Muscle layer of colon (tissue), 2 donors: ENCODE measurements at regions not wholly inside any gene's neighbourhood (a gene's known extent, or its start where the extent isn't known, plus 50 kb on each side); places are given as distances from the start of the nearest gene placed in this dataset.

Source experiments
- H3K27ac ChIP-seq: one replicate; pipeline ENCODE4 v1.7.0; 2013; ENCODE audit warnings: low read depth, mild to moderate bottlenecking, low read length, moderate library complexity
- H3K27me3 ChIP-seq, 2 donors: one replicate each; pipeline ENCODE4 v1.7.0; 2013; ENCODE audit warnings: low read length in 2 of 2, mild to moderate bottlenecking in 2 of 2; ENCODE audit not compliant: insufficient read depth in 2 of 2, control insufficient read depth in 1 of 2
- H3K36me3 ChIP-seq: one replicate; pipeline ENCODE4 v1.7.0; 2013; ENCODE audit warnings: mild to moderate bottlenecking, low read length; ENCODE audit not compliant: insufficient read depth
- H3K4me1 ChIP-seq: one replicate; pipeline ENCODE4 v1.7.0; 2013; ENCODE audit warnings: mild to moderate bottlenecking, low read length; ENCODE audit not compliant: insufficient read depth
- H3K4me3 ChIP-seq, 2 donors: one replicate each; pipeline ENCODE4 v1.7.0; 2013; ENCODE audit warnings: low read length in 2 of 2, low read depth in 1 of 2, mild to moderate bottlenecking in 1 of 2, moderate library complexity in 1 of 2
- H3K9ac ChIP-seq: one replicate; pipeline ENCODE4 v1.7.0; 2013; ENCODE audit warnings: low read length
- H3K9me3 ChIP-seq: one replicate; pipeline ENCODE4 v1.7.0; 2013; ENCODE audit warnings: mild to moderate bottlenecking, low read length
- donor health status: abdominal sarcoma.
- donor health status: Adenocarcinoma of cecum.

DNA sequence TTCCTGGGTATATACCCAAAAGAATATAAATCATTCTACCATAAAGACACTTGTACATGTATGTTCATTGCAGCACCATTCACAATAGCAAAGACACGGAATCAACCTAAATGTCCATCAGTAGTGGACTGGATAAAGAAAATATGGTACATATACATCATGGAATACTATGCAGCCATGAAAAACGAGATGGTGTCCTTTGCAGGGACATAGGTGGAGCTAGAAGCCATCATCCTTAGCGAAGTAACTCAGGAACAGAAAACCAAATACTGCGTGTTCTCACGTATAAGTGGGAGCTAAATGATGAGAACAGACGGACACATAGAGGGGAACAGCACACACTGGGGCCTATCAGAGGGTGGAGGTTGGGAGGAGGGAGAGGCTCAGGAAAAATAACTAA, 183.7 kb upstream of the CELF2 start:
- no peak overlapping the region for H3K4me3 ChIP-seq
- H3K27me3 ChIP-seq: no peaks in the 10 kb centered on the region
- no peak overlapping the region for H3K9ac ChIP-seq
- no peaks in the 10 kb centered on the region for H3K36me3 ChIP-seq
- no peak overlapping the region for H3K27ac ChIP-seq
- H3K4me1 ChIP-seq: peaks cover 14% of the 10 kb centered on the region
- H3K9me3 ChIP-seq: peaks cover under 1% of the 10 kb centered on the region

GRCh38 chr10:10844251-10844650, 173.4 kb upstream of the CELF2 start:
- H3K27ac ChIP-seq: no peak overlapping the region
- no peak overlapping the region for H3K4me3 ChIP-seq
- H3K27me3 ChIP-seq: no peaks in the 10 kb centered on the region
- H3K4me1 ChIP-seq: no peaks in the 10 kb centered on the region
- peaks cover under 1% of the 10 kb centered on the region for H3K9me3 ChIP-seq
- H3K9ac ChIP-seq: no peak overlapping the region
- no peaks in the 10 kb centered on the region for H3K36me3 ChIP-seq

GRCh38 chr10:10845185-10845584, 172.5 kb upstream of the CELF2 start:
- no peaks in the 10 kb centered on the region for H3K9me3 ChIP-seq
- no peak overlapping the region for H3K27ac ChIP-seq
- H3K36me3 ChIP-seq: no peaks in the 10 kb centered on the region

GRCh38 chr10:10845826-10846503, 171.7 kb upstream of the CELF2 start:
- Histone ChIP-seq H3K4me3 (no peak overlapping the region), H3K36me3 (no peaks in the 10 kb centered on the region), H3K27ac (no peak overlapping the region), H3K9me3 (no peaks in the 10 kb centered on the region), H3K27me3 (no peaks in the 10 kb centered on the region), H3K9ac (no peak overlapping the region), H3K4me1 (no peaks in the 10 kb centered on the region)

More at GRCh38 chr10:10845185-10845584, 172.5 kb upstream of the CELF2 start:
- no peaks in the 10 kb centered on the region for H3K4me1 ChIP-seq
- H3K27me3 ChIP-seq: no peaks in the 10 kb centered on the region
- no peak overlapping the region for H3K4me3 ChIP-seq
- H3K9ac ChIP-seq: no peak overlapping the region

DNA sequence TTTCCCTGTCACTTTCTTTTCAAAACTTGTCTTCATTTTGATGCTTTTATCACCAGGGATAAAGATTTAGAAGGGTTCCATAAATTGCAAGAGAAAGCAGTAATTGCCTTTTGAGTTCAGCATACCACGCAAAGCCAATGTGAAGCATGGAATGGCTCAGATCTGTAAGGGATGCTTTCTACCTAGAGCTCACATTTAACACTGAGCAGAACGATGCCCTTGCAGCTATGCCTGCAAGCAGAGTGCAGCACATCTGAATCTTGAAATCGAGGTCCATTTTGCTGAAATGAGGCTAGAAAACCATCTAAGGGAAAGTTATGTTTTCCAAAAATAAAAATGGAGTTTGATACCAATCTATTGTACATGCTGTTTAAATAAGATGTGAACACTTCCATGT, 171.2 kb upstream of the CELF2 start:
- no peak overlapping the region for H3K27ac ChIP-seq
- H3K27me3 ChIP-seq: no peaks in the 10 kb centered on the region
- H3K4me3 ChIP-seq: no peak overlapping the region
- no peak overlapping the region for H3K9ac ChIP-seq
- H3K36me3 ChIP-seq: no peaks in the 10 kb centered on the region
- no peaks in the 10 kb centered on the region for H3K9me3 ChIP-seq
- H3K4me1 ChIP-seq: no peaks in the 10 kb centered on the region

GRCh38 chr10:10847387-10847786, 170.3 kb upstream of the CELF2 start:
- H3K4me1 ChIP-seq: no peaks in the 10 kb centered on the region
- H3K36me3 ChIP-seq: no peaks in the 10 kb centered on the region
- no peak overlapping the region for H3K4me3 ChIP-seq
- no peak overlapping the region for H3K9ac ChIP-seq
- H3K27ac ChIP-seq: no peak overlapping the region
- no peaks in the 10 kb centered on the region for H3K27me3 ChIP-seq
- H3K9me3 ChIP-seq: no peaks in the 10 kb centered on the region

- Histone ChIP-seq H3K9ac (no peak overlapping the region), H3K27ac (no peak overlapping the region), H3K4me1 (no peaks in the 10 kb centered on the region), H3K4me3 (no peak overlapping the region), H3K36me3 (no peaks in the 10 kb centered on the region), H3K9me3 (no peaks in the 10 kb centered on the region), H3K27me3 (no peaks in the 10 kb centered on the region)
These were observed 169.1 kb upstream of the CELF2 start for GRCh38 chr10:10848488-10849111.

GRCh38 chr10:10849306-10849705, 168.4 kb upstream of the CELF2 start:
- H3K27me3 ChIP-seq: no peaks in the 10 kb centered on the region

DNA sequence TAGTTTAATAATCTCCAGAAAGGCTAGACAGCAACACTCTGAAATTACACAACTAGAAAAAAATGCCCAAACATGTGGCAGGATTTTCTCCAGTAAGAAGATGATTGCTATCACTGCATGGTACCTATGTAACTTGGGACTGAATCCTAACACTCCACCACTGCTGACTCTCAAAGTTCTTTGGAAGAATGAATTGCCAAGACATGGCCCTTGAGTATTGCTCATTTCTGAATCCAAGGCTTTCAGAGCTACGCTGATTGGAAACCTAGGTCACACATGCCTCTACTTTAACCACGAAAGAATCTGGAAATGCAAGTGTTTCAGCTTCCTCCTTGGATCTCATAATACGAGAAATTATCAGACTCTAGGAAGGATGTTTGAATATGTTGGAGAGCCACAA, 167.5 kb upstream of the CELF2 start:
- H3K27me3 ChIP-seq: no peaks in the 10 kb centered on the region
- H3K36me3 ChIP-seq: no peaks in the 10 kb centered on the region
- no peak overlapping the region for H3K27ac ChIP-seq
- no peaks in the 10 kb centered on the region for H3K4me1 ChIP-seq
- H3K4me3 ChIP-seq: no peak overlapping the region
- no peaks in the 10 kb centered on the region for H3K9me3 ChIP-seq
- no peak overlapping the region for H3K9ac ChIP-seq

More at GRCh38 chr10:10849306-10849705, 168.4 kb upstream of the CELF2 start:
- Histone ChIP-seq H3K27ac (no peak overlapping the region), H3K36me3 (no peaks in the 10 kb centered on the region), H3K4me3 (no peak overlapping the region), H3K4me1 (no peaks in the 10 kb centered on the region), H3K9me3 (no peaks in the 10 kb centered on the region), H3K9ac (no peak overlapping the region)

- H3K27ac ChIP-seq: no peak overlapping the region
- no peaks in the 10 kb centered on the region for H3K9me3 ChIP-seq
- no peak overlapping the region for H3K9ac ChIP-seq
These were observed 165.2 kb upstream of the CELF2 start for GRCh38 chr10:10852464-10852863.

DNA sequence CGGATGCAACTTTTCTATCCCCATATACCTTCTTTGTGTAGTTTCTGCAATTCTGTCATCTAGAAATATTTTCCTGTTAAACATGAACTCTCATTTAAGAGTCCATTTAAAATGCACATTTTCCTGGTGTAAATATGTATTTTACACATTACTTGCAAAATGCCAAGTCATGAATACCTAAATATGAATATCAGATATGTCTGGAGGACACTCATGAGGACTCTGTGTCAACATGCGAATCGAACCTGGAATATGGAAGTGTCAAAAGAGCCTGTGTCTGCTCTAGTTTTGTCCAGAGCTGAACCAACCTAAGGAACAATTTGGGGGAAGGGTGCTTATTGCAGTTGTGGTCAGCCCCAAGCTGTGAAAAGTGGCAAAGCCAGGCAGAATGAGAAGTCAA, 163.7 kb upstream of the CELF2 start:
- Histone ChIP-seq H3K27ac (no peak overlapping the region), H3K4me1 (no peaks in the 10 kb centered on the region), H3K9ac (no peak overlapping the region), H3K36me3 (no peaks in the 10 kb centered on the region), H3K9me3 (no peaks in the 10 kb centered on the region), H3K27me3 (no peaks in the 10 kb centered on the region), H3K4me3 (no peak overlapping the region)

More at GRCh38 chr10:10852464-10852863, 165.2 kb upstream of the CELF2 start:
- H3K36me3 ChIP-seq: no peaks in the 10 kb centered on the region
- no peaks in the 10 kb centered on the region for H3K27me3 ChIP-seq
- no peaks in the 10 kb centered on the region for H3K4me1 ChIP-seq
- no peak overlapping the region for H3K4me3 ChIP-seq

- no peaks in the 10 kb centered on the region for H3K9me3 ChIP-seq
- no peaks in the 10 kb centered on the region for H3K27me3 ChIP-seq
- H3K4me1 ChIP-seq: no peaks in the 10 kb centered on the region
- H3K36me3 ChIP-seq: no peaks in the 10 kb centered on the region
- no peak overlapping the region for H3K27ac ChIP-seq
- no peak overlapping the region for H3K4me3 ChIP-seq
- no peak overlapping the region for H3K9ac ChIP-seq
These were observed 162.9 kb upstream of the CELF2 start for GRCh38 chr10:10854725-10855124.
